ENCODE measurements at regions not wholly inside any gene's neighbourhood (a gene's known extent, or its start where the extent isn't known, plus 50 kb on each side); places are given as distances from the start of the nearest gene placed in this dataset.

- TF ChIP-seq CTCF (IDR thresholded peaks at IDR 0.05), result no peak
- no peaks in the 10 kb centered on the region for H3K9me3 ChIP-seq
- no peaks in the 10 kb centered on the region for H3K36me3 ChIP-seq
- no peaks in the 10 kb centered on the region for H3K27me3 ChIP-seq
- no peak overlapping the region for H3K27ac ChIP-seq
- H3K4me3 ChIP-seq (ENCODE audit: low read depth in 1 of 2, low read length in 1 of 2), result no peak overlapping the region
- no peaks in the 10 kb centered on the region for H3K4me1 ChIP-seq (ENCODE audit: control insufficient read depth in 1 of 2, insufficient read depth in 1 of 2, low read depth in 1 of 2, low read length in 1 of 2)
Measured at GRCh38 chr5:18333841-18334240, 699.6 kb downstream of the TAF11L14 start.

GRCh38 chr5:18334949-18335348, 700.7 kb downstream of the TAF11L14 start:
- Histone ChIP-seq H3K36me3 (no peaks in the 10 kb centered on the region), H3K9me3 (no peaks in the 10 kb centered on the region), H3K4me3 (ENCODE audit: low read depth in 1 of 2, low read length in 1 of 2) (no peak overlapping the region), H3K27me3 (no peaks in the 10 kb centered on the region), H3K4me1 (ENCODE audit: control insufficient read depth in 1 of 2, insufficient read depth in 1 of 2, low read depth in 1 of 2, low read length in 1 of 2) (no peaks in the 10 kb centered on the region), H3K27ac (no peak overlapping the region)
- TF ChIP-seq CTCF (IDR thresholded peaks at IDR 0.05), result no peak

- Histone ChIP-seq H3K9me3 (no peaks in the 10 kb centered on the region), H3K36me3 (no peaks in the 10 kb centered on the region), H3K27ac (no peak overlapping the region), H3K4me1 (ENCODE audit: control insufficient read depth in 1 of 2, insufficient read depth in 1 of 2, low read depth in 1 of 2, low read length in 1 of 2) (no peaks in the 10 kb centered on the region), H3K27me3 (no peaks in the 10 kb centered on the region), H3K4me3 (ENCODE audit: low read depth in 1 of 2, low read length in 1 of 2) (no peak overlapping the region)
- TF ChIP-seq CTCF (IDR thresholded peaks at IDR 0.05), result no peak
Measured at GRCh38 chr5:18354828-18355227, 720.6 kb downstream of the TAF11L14 start.

- H3K4me3 ChIP-seq (ENCODE audit: low read depth in 1 of 2, low read length in 1 of 2), result no peak overlapping the region
- TF ChIP-seq CTCF (IDR thresholded peaks at IDR 0.05), result no peak
- no peaks in the 10 kb centered on the region for H3K9me3 ChIP-seq
- H3K36me3 ChIP-seq, result no peaks in the 10 kb centered on the region
- no peaks in the 10 kb centered on the region for H3K27me3 ChIP-seq
- H3K27ac ChIP-seq, result no peak overlapping the region
- H3K4me1 ChIP-seq (ENCODE audit: control insufficient read depth in 1 of 2, insufficient read depth in 1 of 2, low read depth in 1 of 2, low read length in 1 of 2), result no peaks in the 10 kb centered on the region
Measured at GRCh38 chr5:18357486-18357885, 723.2 kb downstream of the TAF11L14 start.

- H3K27me3 ChIP-seq, result no peaks in the 10 kb centered on the region
- no peak for TF ChIP-seq CTCF (IDR thresholded peaks at IDR 0.05)
- no peaks in the 10 kb centered on the region for H3K4me1 ChIP-seq (ENCODE audit: control insufficient read depth in 1 of 2, insufficient read depth in 1 of 2, low read depth in 1 of 2, low read length in 1 of 2)
- H3K27ac ChIP-seq, result no peak overlapping the region
- H3K4me3 ChIP-seq (ENCODE audit: low read depth in 1 of 2, low read length in 1 of 2), result no peak overlapping the region
- H3K36me3 ChIP-seq, result no peaks in the 10 kb centered on the region
- no peaks in the 10 kb centered on the region for H3K9me3 ChIP-seq
Measured at GRCh38 chr5:18366234-18366633, 732.0 kb downstream of the TAF11L14 start.

GRCh38 chr5:18370531-18370930, 736.3 kb downstream of the TAF11L14 start:
- Histone ChIP-seq H3K36me3 (no peaks in the 10 kb centered on the region), H3K4me1 (ENCODE audit: control insufficient read depth in 1 of 2, insufficient read depth in 1 of 2, low read depth in 1 of 2, low read length in 1 of 2) (no peaks in the 10 kb centered on the region), H3K4me3 (ENCODE audit: low read depth in 1 of 2, low read length in 1 of 2) (no peak overlapping the region), H3K27me3 (no peaks in the 10 kb centered on the region), H3K27ac (no peak overlapping the region), H3K9me3 (no peaks in the 10 kb centered on the region)
- TF ChIP-seq CTCF (IDR thresholded peaks at IDR 0.05), result no peak
